Smooth muscle cell (in vitro differentiated cells): ENCODE measurements at regions not wholly inside any gene's neighbourhood (a gene's known extent, or its start where the extent isn't known, plus 50 kb on each side); places are given as distances from the start of the nearest gene placed in this dataset.

Experiments
- DNase-seq: peaks from one replicate; lab custom pipeline; 2025; ENCODE audit not compliant: unreplicated experiment; lab: John Stamatoyannopoulos, UW
- H2AFZ ChIP-seq: fragments of 200-600 bp; sonication (generic); 2 replicates; pipeline ENCODE4 v1.6.0; 2016; ENCODE audit warnings: antibody characterized with exemption, low read depth, mild to moderate bottlenecking
- H3F3A ChIP-seq: fragments of 200-600 bp; sonication (generic); 2 replicates; pipeline ENCODE4 v1.6.0; 2017; ENCODE audit warnings: antibody characterized with exemption, low read depth
- H3K27ac ChIP-seq: fragments of 200-600 bp; sonication (generic); 2 replicates; pipeline ENCODE4 v1.5.1; 2016; ENCODE audit warnings: low read depth, mild to moderate bottlenecking
- H3K27me3 ChIP-seq: fragments of 200-600 bp; sonication (generic); 2 replicates; pipeline ENCODE4 v1.6.1; 2016; ENCODE audit warnings: low read depth, mild to moderate bottlenecking
- H3K36me3 ChIP-seq: fragments of 200-600 bp; sonication (generic); 2 replicates; pipeline ENCODE4 v1.5.1; 2016; ENCODE audit warnings: low read depth
- H3K4me1 ChIP-seq: fragments of 200-600 bp; sonication (generic); 2 replicates; pipeline ENCODE4 v1.5.1; 2016; ENCODE audit warnings: low read depth
- H3K4me2 ChIP-seq: fragments of 200-600 bp; sonication (generic); 2 replicates; pipeline ENCODE4 v1.6.0; 2016; ENCODE audit warnings: mild to moderate bottlenecking
- H3K4me3 ChIP-seq: fragments of 200-600 bp; sonication (generic); 2 replicates; pipeline ENCODE4 v1.5.1; 2016; ENCODE audit warnings: mild to moderate bottlenecking
- H3K79me2 ChIP-seq: fragments of 200-600 bp; sonication (generic); 2 replicates; pipeline ENCODE4 v1.6.0; 2016; ENCODE audit warnings: low read depth, mild to moderate bottlenecking
- H3K9ac ChIP-seq: fragments of 200-600 bp; sonication (generic); 2 replicates; pipeline ENCODE4 v1.6.0; 2016; ENCODE audit warnings: low read depth
- H3K9me3 ChIP-seq: fragments of 200-600 bp; sonication (generic); replicated peaks from 2 replicates; pipeline ENCODE4 v1.5.1; 2016; ENCODE audit warnings: low read depth
- H4K20me1 ChIP-seq: fragments of 200-600 bp; sonication (generic); 2 replicates; pipeline ENCODE4 v1.6.0; 2016; ENCODE audit warnings: low read depth
- WGBS: methylation state at CpG from one replicate; pipeline ENCODE4 v1.1.7; 2016; ENCODE audit warnings: low lambda C conversion rate; 5-methylcytosine and 5-hydroxymethylcytosine counted together
- TF ChIP-seq, protein P1 (sequence below): fragments of 200-600 bp; sonication (generic); IDR thresholded peaks from 2 replicates; pipeline ENCODE4 v1.5.1; 2017; ENCODE audit warnings: borderline replicate concordance, mild to moderate bottlenecking, antibody characterized with exemption; ENCODE audit not compliant: insufficient read depth, poor library complexity, severe bottlenecking

DNA sequence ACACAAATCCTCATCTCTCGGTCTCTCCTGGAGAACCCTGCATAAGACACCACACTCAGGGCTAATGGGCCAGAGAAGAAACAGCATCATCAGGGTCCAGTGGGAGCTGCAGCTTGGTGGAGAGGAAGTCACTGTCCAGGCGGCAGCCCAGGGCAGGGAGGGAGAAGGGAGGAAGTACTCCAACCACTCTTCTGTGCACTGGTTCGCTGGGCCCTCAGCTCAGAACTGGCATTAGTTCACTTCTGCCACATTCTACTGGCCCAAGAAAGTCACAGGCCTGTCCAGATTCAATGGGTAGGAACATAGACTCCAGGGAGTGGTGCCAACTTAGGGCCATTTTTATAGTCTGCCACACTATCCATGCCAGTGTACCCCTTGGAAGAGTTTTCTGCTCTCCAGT lies 169.0 kb downstream of the ABHD5 start:
- TF ChIP-seq, protein P1, sequence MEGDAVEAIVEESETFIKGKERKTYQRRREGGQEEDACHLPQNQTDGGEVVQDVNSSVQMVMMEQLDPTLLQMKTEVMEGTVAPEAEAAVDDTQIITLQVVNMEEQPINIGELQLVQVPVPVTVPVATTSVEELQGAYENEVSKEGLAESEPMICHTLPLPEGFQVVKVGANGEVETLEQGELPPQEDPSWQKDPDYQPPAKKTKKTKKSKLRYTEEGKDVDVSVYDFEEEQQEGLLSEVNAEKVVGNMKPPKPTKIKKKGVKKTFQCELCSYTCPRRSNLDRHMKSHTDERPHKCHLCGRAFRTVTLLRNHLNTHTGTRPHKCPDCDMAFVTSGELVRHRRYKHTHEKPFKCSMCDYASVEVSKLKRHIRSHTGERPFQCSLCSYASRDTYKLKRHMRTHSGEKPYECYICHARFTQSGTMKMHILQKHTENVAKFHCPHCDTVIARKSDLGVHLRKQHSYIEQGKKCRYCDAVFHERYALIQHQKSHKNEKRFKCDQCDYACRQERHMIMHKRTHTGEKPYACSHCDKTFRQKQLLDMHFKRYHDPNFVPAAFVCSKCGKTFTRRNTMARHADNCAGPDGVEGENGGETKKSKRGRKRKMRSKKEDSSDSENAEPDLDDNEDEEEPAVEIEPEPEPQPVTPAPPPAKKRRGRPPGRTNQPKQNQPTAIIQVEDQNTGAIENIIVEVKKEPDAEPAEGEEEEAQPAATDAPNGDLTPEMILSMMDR, result no peak
- H3K9me3 ChIP-seq, result no peaks in the 10 kb centered on the region
- 85% methylated on average over 3 of the region's 3 CpGs for WGBS
- H3K4me2 ChIP-seq, result no peak overlapping the region
- DNase-seq, result no peak
- H3K36me3 ChIP-seq, result no peaks in the 10 kb centered on the region
- H4K20me1 ChIP-seq, result no peaks in the 10 kb centered on the region
- H3K79me2 ChIP-seq, result no peaks in the 10 kb centered on the region
- peaks cover 4% of the 10 kb centered on the region for H3K4me1 ChIP-seq
- no peak overlapping the region for H3K27ac ChIP-seq
- H3K9ac ChIP-seq, result no peak overlapping the region
- no peak overlapping the region for H3K4me3 ChIP-seq
- no peaks in the 10 kb centered on the region for H3F3A ChIP-seq
- H3K27me3 ChIP-seq, result peaks cover 8% of the 10 kb centered on the region
- H2AFZ ChIP-seq, result no peak overlapping the region

DNA sequence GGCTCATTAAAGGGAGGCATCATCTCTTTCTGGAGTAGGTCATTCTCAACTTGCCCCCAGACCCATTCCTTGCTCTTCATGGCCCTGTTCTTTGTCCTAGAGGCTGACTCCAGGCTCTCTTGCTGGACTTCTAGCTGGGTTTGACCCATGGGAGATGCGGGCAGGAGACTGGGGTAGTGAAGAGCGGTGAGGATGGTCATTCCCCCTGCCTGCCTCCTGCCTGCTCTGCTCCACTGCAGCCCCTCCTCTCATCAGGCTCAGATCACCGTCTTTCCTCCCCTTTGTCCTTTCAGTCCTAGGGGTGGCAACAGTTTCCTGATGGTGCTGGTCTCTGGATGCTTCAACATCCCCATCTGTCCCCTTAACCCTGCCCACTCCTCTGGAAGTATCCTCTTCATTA lies 170.9 kb downstream of the ABHD5 start:
- WGBS, result 88% methylated on average over 3 of the region's 3 CpGs
- Histone ChIP-seq H3K9me3 (no peaks in the 10 kb centered on the region), H2AFZ (no peak overlapping the region), H3K36me3 (no peaks in the 10 kb centered on the region), H3K4me2 (no peak overlapping the region), H3K27me3 (no peaks in the 10 kb centered on the region), H3K4me1 (peaks cover 4% of the 10 kb centered on the region), H3K9ac (no peak overlapping the region), H4K20me1 (no peaks in the 10 kb centered on the region), H3K4me3 (no peak overlapping the region), H3K27ac (no peak overlapping the region), H3F3A (no peaks in the 10 kb centered on the region), H3K79me2 (no peaks in the 10 kb centered on the region)
- no peak for DNase-seq
- TF ChIP-seq, protein P1, result no peak

DNA sequence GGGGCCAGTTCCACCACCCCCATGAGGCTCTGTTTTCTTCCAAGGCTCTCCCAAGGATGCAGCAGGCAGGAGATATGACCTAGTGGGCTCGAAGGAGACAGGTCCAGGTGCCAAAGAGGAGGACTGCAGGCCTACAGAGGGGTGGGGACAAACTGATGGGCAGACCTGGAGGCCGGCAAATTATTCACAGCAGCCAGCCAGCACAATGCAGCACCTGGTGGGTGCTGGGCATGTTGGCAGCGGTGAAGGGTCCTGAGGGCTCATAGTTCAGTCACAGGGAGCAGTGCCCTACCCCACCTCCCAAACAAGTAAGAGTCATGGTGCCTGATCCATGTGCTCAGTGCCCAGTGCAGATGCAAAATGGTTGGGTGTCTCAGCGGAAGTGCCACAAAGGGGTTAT lies 171.7 kb downstream of the ABHD5 start:
- Histone ChIP-seq H2AFZ (no peak overlapping the region), H4K20me1 (no peaks in the 10 kb centered on the region), H3K27ac (no peak overlapping the region), H3F3A (no peaks in the 10 kb centered on the region), H3K4me1 (peaks cover 4% of the 10 kb centered on the region), H3K9me3 (no peaks in the 10 kb centered on the region), H3K36me3 (no peaks in the 10 kb centered on the region), H3K27me3 (no peaks in the 10 kb centered on the region), H3K79me2 (no peaks in the 10 kb centered on the region), H3K4me2 (no peak overlapping the region), H3K4me3 (no peak overlapping the region), H3K9ac (no peak overlapping the region)
- DNase-seq, result no peak
- 88% methylated on average over 4 of the region's 4 CpGs for WGBS
- TF ChIP-seq, protein P1, result no peak

DNA sequence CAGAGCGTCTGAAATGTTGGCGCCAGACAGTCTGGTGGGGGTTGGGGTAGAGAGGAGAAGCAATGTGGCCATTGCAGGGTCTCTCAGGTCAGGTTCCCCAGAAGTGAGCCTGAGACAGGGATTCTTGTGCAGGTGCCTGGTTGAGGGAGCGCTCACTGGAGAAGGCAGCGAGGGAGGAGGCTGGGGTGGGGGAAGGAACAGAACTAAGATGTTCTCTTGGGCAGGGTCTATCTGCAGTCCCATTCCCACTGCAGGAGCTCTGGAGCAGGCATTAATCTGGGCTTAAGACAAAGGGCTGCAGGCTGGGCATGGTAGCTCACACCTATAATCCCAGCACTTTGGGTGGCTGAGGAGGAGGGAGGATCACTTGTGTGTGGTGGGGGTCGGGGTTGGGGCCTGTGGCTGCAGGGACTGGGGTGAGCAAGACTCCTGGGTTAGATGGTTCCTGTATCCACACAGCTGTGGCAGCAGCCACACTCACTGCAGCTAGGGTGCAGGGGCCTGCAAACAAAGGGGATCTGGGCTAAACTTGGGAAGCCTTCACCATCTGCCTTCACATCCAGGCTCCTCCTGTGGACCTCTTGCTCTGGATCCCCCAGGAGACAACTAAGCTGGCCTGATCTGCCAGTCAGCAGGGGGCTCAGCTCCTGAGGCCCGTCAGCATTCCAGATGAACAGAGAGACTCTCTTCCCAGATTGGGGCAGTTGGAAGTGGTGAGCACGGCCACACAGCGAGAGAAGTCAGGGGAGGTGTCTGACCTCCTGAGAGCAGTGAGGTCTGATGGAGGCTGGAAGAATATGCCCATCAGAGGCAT lies 172.5 kb downstream of the ABHD5 start:
- no peak for DNase-seq
- H3K27ac ChIP-seq, result no peak overlapping the region
- no peaks in the 10 kb centered on the region for H3K27me3 ChIP-seq
- no peak overlapping the region for H2AFZ ChIP-seq
- H3K9ac ChIP-seq, result no peak overlapping the region
- no peak overlapping the region for H3K4me3 ChIP-seq
- WGBS, result 89% methylated on average over 8 of the region's 8 CpGs
- TF ChIP-seq, protein P1, result no peak
- no peaks in the 10 kb centered on the region for H3K9me3 ChIP-seq
- H3K36me3 ChIP-seq, result no peaks in the 10 kb centered on the region
- H3K4me1 ChIP-seq, result peaks cover 3% of the 10 kb centered on the region
- H4K20me1 ChIP-seq, result no peaks in the 10 kb centered on the region
- H3K4me2 ChIP-seq, result no peak overlapping the region
- H3F3A ChIP-seq, result no peaks in the 10 kb centered on the region
- no peaks in the 10 kb centered on the region for H3K79me2 ChIP-seq
